HG03521 (cell line): ENCODE measurements at regions not wholly inside any gene's neighbourhood (a gene's known extent, or its start where the extent isn't known, plus 50 kb on each side); places are given as distances from the start of the nearest gene placed in this dataset.
"Not testable (repeated sequence)": the region's sequence is repeated elsewhere in the genome, so short reads cannot be mapped to it uniquely, and the experiment has no call there.

ENCODE experiments used
- ATAC-seq: cut with Tn5 transposase; IDR thresholded peaks from one replicate; pipeline ENCODE4 v1.9.1; 2021; ENCODE audit warnings: mild to moderate bottlenecking, moderate library complexity; ENCODE audit not compliant: unreplicated experiment

DNA sequence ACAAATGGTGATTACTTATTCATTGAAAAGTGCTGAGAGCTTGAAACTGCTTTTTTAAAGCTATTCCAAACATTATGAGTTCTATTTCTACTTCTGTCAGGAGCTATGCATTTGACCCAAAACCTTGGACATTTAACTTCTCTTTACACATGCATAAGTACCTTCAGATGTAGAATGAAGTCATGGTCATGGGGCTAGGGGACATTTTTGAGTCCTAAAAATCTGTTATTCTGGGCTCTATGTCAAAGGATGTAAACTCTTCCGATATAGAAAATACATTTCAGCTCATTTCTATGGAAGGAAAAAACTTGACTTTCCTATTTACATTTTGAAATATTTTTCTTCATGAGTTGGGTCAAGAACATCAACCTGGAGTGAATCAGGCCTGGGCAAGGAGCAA is 179.5 kb upstream of the CXCL12 start:
- no peak for ATAC-seq

DNA sequence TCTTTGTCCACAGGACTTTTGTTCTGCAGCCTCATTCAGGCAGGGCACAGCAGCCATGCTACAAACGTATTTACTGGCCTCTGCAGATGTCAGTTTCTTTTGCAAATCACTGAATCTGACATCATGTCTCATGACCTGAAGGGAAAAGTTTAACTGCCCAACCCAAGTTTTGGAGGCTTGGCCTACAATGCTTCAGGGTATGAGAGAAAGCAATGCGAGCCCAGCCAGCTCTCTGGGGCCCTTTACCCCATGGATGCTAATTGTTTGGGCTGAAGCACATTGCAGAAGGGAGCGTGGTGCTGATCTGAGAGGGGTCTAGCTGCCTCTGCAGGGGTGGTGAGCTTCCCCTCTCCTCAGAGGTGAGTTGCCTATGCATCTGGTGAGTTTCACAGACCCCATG is 179.9 kb upstream of the CXCL12 start:
- no peak for ATAC-seq

DNA sequence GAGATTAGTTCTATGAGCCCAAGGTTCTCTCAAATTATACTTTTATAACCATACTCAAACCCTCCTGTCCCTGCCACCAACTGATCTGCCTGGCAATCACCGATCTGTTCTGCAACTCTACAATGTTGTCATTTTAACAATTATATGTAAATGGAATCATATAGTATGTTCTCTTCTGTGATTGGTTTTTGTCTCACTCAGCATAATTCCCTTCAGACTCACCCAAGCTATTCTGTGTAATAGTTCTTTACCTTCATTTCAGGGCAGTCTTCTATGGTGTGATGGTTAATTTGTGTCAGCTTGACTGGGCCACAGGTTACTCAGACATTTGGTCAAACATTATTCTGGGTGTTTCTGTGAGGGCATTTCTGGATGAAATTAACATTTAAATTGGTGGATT is 181.9 kb upstream of the CXCL12 start:
- ATAC-seq = no peak

DNA sequence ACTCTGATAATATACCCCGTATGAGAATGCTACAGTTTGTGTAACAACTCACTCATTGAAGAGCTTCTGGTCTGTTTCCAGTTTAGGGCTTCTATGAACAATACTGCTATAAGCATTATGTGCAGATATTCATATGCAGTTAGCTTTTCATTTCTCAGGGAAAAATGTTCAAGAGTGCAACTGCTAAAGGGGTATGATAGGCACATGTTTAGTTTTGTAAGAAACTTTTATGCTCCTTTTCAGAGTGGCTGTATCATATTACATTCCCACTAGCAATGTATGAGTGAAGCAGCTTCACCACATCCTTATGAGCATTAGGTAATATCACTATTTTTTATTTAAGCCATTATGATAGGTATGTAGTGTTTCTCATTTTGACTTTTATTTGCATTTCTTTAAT is 182.6 kb upstream of the CXCL12 start:
- ATAC-seq = no peak

DNA sequence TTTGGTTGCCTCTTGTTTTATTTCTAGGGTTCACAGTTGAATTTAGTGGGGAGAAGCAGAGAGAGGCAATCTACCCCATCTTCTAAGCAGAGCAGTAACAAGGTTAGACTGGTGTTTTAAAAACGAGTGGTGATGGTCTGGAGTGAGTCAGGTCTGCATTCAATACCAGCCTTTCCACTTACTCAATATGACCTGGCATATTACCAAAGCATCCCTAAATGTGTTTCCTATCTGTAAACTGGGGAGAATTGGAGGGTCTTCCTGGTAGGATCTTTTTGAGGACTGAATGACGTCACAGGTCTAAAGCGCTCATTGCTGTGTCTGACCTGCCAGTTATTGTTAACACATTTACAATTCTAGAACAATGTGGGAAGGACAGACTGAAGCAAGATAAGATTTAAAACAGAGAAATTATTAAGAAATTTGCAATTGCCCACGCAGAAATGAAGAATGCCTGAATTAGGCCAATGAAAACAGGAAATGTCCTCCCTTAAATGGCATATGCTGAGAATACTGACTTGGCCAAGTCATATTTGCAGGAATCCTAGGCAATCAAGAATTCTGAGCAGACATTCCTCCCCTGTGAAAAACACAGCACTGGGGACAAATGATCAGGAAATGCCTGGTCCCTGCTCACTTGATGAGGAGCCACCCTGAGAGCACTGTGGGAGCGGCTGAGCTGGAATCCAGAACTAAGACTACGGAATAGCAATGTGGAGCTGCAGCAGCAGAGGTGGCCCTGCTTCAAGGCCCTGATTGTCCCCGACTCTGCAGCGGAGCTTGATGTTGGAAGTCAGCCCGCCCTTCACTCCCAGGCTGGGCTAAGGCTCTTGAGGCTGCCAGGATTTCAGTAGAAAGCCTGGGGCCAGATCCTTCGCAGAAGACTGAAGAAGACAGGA is 184.5 kb upstream of the CXCL12 start:
- ATAC-seq = no peak

DNA sequence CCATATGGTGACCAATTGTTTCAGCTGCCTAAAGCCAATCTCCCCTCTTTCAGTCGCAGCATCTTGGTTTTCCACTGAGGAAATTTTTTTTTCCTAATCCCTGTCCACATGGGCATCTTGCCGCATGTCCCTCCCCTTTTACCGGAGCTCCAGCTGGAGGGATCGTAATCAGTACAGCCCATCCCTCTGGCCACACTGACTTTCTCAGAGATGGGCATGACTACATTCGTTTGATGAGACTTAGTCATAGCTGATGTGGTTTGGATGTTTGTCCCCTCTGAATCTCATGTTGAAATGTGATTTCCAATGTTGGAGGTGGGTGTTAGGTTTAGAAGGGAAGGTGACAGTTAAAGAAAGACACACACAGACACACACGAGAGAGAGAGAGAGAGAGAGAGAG is 186.8 kb upstream of the CXCL12 start:
- no peak for ATAC-seq

DNA sequence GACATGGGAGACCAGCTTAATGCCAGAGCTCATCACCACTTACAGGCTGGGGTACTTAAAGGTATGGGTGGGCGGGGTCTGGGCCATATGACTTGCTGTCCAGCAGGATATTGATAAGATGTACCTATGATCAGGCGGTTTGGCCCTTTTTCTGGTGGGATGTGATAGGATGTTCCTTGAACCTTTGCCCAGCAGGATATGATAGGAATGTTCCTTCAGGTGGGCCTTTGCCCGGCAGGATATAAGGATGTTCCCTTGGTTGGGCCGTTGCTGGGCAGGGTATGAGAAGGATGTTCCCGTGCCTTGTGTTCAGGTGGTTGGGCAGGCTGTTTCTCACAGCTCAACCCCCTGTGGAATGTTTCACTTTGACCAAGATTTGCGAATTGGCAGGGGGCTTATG is 187.2 kb upstream of the CXCL12 start:
- ATAC-seq = no peak

DNA sequence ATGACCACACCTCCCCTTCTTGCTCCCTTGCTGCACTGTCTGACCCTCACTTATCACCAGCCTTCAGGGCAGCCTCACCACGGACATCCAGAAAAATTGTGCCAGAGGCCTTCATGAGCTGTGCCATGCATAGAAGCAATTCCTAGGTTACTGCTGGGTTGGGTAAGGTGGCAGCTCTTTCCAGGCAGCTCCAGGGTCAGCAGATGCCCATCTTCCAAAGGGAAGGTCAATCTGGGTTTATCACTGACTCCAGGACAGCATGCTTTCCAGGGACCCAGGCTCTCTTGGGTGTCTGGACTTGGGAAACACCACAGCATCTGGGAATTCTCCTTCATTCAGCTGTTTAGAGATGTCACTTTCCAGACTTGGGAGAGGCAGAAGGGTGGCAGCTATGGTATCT is 188.9 kb upstream of the CXCL12 start:
- ATAC-seq = no peak

DNA sequence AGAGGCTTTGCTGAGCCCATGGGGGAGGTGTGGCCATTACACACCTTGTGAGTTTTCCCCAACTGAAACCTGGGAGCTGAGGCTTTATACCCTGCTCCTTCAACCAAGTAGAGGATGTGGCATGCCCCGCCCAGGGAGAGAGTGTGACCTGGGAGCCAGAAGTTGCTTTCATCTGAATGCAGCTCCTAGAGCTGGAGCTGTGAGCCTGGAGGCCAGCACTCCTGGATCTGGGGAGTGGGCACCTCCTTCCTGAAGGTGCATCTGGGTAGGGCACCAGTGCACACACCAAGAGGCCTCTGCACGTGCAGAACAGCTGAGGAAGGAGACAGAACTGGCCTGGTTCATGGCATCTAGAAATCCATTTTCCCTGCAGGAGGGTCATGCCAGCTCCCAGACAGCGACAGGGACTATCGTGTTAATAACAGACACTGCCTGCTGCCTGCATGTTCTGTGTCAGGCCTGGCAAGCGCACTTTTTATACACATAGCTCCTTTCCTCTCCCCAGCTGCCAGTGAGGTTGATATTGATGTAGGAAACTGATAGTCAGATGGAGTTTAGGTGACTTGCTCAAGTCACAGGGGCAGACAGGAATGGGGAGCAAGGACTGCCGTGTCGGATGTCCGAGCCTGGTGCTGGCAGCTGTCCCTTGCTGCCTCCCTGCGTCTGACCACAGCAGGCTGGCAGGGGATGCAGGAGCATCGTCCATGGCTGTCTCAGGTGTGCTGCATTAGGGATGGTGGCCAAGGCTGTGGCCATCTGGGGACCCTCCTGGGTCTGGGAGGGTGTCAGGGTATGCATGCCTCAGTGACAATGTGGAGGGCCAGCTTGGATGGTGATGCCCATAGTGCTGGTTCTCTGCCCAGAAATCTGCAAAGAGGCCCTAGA is 189.9 kb upstream of the CXCL12 start:
- ATAC-seq = no peak

DNA sequence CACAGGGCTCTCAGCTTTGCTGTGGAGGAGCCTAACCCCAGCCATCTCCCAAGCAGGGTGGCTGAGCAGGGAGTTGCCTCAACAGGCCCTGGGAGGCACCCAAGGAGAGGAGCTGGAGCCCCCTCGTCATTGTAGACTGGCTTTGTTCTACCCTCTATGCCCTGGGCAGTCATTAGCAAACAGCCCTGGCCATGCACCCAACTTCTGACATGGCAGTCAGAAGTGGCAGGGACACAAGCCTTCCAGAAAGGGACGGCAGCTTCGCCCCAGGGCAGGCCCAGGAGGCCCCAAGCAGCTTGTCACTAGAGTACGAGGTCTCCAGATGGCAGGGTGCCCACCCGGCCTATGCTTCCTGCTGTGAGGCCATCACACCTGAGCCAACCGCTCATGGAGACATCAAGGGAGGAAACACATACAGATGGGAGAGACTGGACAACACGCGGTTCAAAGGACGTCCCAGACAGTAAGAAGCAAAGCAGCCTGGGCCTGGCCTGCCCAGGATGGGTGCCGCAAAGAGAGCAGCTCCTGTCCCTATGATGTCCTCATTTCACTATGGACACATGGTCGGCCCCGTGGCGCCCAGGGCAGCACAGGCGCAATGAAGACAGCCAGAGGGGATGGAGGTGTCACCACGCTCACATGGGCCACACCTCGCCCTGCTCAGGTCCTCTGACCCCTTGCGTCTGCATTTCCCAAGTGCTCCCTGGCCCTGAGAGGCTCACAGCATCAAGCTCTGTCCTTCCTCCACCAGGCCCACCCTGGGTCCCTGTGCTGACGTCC is 190.9 kb upstream of the CXCL12 start:
- ATAC-seq = no peak

DNA sequence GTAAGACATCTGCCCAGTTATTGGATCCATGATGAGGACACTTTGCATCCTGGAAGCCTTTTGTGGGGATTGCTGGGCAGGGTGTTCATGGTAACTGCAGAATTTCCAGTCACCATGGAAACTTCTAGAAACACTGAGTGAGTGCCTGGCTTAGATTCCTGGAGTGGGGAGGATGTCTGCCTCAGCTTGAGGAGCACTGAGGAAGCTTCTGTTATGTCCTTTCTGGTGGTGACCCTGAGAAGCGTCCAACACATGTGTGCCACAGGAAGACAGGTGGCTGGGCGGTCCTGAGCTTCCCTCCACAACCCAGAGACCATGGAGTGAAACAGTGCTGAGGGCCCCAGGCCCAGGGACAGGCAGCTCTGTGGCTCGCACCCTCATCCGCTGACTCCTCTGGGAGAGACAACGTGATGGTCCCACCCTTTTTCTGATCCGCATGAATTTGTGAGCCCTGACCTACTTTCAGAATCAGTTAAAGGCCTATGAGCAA is 191.8 kb upstream of the CXCL12 start:
- no peak for ATAC-seq

DNA sequence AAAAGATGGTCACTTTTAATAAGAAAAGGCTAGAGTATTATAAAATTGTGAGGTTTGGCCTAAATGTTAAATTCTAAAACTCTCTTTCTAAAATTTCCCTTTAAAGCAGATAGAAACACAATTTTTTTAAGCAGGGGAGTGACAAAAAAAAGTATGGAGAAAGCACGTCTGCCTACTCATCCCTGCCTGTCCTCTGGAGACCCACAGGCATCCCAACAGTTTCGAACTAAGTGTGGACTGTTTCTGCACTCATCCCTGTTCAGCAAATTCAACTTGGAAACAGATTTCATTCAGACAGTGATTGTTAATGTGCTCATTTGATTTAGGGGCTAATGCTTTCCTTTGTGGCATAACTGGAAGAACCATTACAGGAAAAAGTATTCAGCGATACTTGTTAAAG is 192.6 kb upstream of the CXCL12 start:
- ATAC-seq = no peak

DNA sequence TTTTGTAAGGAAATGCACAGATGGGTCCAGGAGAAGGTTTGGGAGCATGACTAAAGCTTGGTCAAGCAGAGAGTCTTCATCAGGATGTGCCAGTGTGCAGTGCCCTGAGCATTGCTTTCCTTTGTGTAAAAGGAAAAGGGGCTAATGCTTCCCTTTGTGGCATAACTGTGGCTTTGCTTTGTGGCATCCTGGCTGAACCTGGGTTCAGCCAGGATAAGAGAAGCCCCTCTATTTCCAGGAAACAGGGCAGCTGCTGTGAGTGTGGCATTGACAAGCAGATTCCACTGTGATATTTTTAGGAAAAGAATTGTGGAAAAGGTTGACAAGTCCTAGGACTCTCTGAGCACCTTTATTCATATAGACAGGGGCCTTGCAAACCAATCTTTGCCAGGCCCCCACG is 193.4 kb upstream of the CXCL12 start:
- ATAC-seq = no peak

DNA sequence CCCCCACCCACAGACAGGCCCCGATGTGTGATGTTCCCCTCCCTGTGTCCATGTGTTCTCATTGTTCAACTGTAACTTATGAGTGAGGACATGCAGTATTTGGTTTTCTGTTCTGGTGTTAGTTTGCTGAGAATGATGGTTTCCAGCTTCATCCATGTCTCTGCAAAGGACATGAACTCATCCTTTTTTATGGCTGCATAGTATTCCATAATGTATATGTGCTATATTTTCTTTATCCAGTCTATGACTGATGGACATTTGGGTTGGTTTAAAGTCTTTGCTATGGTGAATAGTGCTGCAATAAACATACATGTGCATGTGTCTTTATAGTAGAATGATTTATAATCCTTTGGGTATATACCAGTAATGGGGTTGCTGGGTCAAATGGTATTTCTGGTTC is 194.1 kb upstream of the CXCL12 start:
- not testable (repeated sequence) for ATAC-seq

DNA sequence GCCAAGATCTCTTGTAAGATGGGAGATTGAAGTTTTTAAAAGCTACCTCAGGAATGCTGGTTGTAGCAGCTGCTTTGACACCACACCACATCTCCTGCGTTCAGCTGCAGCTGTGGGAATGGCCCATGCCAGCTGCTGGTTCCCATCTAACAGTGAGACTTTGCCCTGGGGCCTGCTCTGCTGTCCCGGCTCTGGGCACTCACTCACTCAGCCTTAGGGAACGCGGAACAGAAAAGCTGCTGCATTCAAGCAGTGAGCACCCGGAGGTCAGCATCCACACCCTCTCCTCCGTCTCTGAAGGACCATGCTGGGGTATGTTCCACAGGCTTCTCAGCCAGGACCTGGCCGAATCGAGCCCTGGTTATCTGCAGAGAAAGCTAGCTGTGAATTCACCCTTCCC is 197.1 kb upstream of the CXCL12 start:
- no peak for ATAC-seq

DNA sequence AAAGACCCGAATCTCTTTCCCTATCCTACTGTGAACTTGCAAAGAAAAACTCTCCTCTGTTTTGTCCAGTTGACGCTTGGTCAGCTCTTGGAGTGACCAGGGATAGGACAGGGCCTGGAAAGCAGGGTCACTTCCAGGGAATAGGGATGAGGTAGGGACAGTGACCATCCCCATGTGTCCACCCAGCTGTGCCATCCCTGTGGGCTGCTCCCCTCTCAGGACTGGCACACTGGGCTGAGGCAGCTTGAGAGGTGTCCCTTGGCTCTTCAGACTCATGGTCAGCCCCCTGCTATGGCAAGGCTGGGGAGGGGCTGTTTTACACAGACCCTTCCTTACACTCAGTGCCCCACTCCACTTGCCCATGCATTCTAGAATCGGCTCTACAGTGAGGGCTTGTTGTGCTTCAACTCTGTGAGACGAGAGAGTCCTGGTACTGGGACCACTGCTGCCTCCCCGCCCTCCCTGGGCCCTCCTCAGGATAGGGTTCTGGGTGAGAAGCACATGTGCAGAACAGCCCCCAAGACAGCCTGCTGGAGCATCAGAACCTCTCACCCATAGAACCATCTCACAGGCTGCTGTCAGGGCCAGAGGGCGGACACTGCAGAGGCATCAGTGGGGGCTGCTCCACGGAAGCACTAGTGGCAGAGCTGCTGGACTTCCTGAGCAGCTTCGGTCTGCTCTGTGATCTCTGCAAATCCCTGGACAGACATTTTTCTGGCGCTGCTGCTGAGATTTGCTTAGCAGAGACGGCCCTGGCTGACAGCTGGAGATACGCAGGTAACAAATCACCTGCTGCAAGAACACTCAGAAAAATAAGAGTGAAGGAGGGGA is 202.8 kb upstream of the CXCL12 start:
- ATAC-seq = no peak

DNA sequence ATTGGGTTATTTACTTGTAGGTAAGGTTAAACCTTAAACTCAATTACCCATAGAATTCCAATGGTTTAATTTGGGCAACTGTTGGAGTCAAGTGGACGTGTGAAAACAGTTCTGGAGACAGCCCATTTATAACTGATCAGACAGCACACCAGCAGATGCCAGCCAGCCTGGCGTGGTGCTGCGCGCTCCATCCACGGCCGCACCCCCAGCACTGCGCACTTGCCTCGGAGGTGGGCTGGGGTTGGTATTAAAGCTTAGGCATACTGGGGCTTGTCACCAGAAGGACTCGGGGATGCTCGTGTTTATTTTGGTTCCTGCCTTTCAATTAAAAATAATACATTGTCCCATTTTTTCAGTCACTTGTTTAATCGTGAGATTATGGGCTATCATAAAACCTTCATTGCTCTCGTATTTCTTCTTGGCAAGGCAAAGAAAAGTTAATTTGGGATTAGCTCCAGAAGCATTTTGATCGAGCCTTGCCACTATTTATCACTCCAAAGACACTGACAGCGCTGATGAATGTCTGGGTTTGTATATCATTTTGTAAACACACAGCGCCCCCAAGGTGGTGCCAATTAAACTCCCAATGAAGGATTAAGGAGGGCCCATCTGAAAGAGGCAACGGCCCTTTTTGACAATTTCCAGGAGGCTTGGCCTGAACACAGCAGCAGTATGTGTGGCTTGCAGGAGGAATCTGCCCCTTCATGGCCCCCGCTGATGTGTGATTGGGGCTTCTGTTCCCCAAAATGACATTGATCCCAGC is 204.5 kb upstream of the CXCL12 start:
- no peak for ATAC-seq

DNA sequence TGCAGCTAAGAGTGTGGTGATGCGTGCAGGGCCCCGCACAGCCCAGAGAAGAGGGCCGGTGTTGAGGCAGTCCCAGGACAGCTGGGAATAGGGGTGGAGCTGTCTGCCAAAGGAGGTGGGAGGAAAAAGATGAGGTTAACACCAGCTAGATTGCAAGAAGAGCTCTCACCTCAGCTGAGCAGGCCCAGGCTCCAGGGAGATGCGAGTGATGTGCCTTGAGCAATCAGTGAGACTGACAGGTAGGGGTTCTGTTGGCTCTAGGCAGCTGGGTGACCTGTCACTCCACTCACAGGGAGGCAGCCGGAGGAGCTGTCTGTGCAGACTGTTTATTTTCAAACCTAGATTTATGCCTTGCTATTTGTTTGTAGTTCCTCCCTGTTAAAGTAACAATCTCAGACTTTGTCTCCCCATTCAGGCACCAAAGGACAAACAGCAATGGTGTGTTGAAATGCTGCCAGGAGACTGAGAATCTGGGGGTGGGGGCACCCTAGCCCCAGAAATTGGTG is 205.1 kb upstream of the CXCL12 start:
- ATAC-seq = no peak

DNA sequence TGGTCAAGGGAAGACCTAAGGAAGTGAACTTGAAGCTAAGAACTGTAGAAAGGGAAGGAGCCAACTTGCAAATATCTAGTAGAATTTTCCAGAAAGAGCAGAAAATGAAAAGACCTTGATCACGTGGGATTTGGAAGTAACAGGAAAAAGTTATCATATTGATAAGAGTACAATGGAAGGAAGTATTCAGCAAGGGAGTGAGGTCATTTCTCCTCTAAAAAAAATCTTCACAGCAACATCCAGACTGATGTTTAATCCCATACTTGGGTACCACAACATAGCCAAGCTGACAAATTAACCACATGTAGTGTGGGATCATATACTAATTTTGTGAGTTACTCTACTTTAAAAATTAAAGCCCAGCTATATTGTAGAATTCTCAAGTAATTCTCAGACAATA is 207.0 kb upstream of the CXCL12 start:
- ATAC-seq = no peak
